OCI-LY3 (cell line): ENCODE measurements at regions not wholly inside any gene's neighbourhood (a gene's known extent, or its start where the extent isn't known, plus 50 kb on each side); places are given as distances from the start of the nearest gene placed in this dataset.
"Not testable (repeated sequence)": the region's sequence is repeated elsewhere in the genome, so short reads cannot be mapped to it uniquely, and the experiment has no call there.

Experiments used
- H2AFZ ChIP-seq: fragments of 200-600, 300-600 bp; shearing (Covaris generic); 2 replicates; pipeline ENCODE4 v1.6.0; 2014; ENCODE audit warnings: antibody characterized with exemption, low read depth, low read length
- H3K27ac ChIP-seq: fragments of 200-600, 300-600 bp; sonication (generic); 2 replicates; pipeline ENCODE4 v1.5.1; 2014; ENCODE audit warnings: mild to moderate bottlenecking, low read length, moderate library complexity, mixed read lengths
- H3K27me3 ChIP-seq: fragments of 200-600, 300-600 bp; sonication (generic); 2 replicates; pipeline ENCODE4 v1.6.1; 2014; ENCODE audit warnings: low read depth, low read length, mixed read lengths
- H3K36me3 ChIP-seq: fragments of 200-600, 300-600 bp; sonication (generic); replicated peaks from 2 replicates; pipeline ENCODE3; 2014; ENCODE audit warnings: low read depth, low read length, mixed read lengths
- H3K4me1 ChIP-seq: fragments of 300-600, 200-600 bp; sonication (generic); 2 replicates; pipeline ENCODE4 v1.6.1; 2014; ENCODE audit warnings: low read length, mixed read lengths
- H3K4me2 ChIP-seq: fragments of 200-600, 300-600 bp; sonication (generic); 2 replicates; pipeline ENCODE4 v1.6.1; 2014; ENCODE audit warnings: low read length, mixed read lengths
- H3K4me3 ChIP-seq: fragments of 300-600, 200-600 bp; sonication (generic); 2 replicates; pipeline ENCODE4 v1.5.1; 2014; ENCODE audit warnings: antibody characterized with exemption, mild to moderate bottlenecking, low read length, moderate library complexity
- H3K79me2 ChIP-seq: fragments of 300-600, 200-600 bp; shearing (Covaris generic); 2 replicates; pipeline ENCODE4 v1.6.1; 2014; ENCODE audit warnings: mild to moderate bottlenecking, low read length, mixed read lengths
- H3K9ac ChIP-seq: fragments of 300-600, 200-600 bp; shearing (Covaris generic); 2 replicates; pipeline ENCODE4 v1.6.0; 2014; ENCODE audit warnings: mild to moderate bottlenecking, low read length, moderate library complexity
- H3K9me3 ChIP-seq: fragments of 200-600, 300-600 bp; shearing (Covaris generic); 2 replicates; pipeline ENCODE4 v1.6.1; 2014; ENCODE audit warnings: low read length, mixed read lengths; ENCODE audit not compliant: insufficient read depth
- H4K20me1 ChIP-seq: fragments of 200-600, 300-600 bp; sonication (generic); 2 replicates; pipeline ENCODE4 v1.6.1; 2016; ENCODE audit warnings: low read length, mixed read lengths; ENCODE audit not compliant: insufficient read depth
- EZH2phosphoT487 ChIP-seq: fragments of 200-600 bp; shearing (Covaris generic); IDR thresholded peaks from 2 replicates; pipeline ENCODE4 v1.6.1; 2018; ENCODE audit warnings: antibody characterized with exemption, mixed run types, low read depth

DNA sequence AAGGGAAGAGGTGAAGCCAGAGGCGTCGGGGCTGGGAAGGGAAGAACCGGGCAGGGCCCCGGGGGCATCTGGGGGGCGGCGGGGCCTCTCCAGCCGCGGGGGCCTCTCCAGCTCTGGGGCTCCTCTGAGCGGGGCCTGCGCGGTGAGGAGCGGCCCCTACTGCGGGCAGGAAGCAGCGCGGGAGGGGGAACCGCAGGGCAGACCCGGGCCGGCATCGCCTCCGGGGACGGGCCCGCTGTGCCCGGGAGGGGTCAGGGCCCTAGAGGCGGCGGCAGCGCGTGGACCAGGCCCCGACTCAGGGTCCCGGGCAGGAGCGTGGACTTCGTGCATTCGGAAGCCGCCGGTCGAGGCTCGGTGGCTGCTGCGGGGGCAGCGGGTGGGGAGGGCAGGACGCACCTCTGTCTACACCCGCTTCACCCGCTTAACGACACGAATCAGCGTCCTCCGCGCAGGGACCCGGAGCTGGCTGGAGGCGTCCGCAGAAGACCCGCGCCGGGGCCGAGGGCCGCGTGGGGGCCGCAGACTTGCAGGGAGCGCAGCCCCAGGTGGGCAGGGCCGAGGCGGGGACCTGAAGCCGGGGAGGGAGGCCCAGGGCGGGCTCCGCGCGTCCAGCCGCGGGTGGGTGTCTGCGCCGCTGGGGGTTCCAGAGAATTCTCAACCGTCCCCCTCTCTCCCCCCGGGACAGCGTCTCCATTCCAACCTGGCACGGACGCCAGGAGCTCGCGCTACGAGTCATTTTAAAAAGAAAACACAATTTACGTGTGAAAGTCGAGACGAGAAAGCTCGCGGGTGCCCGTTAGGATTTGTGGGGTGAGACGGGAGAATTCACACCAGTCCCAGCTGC is 345.0 kb downstream of the ADGRD1 start:
- H3K27ac ChIP-seq, H4K20me1 ChIP-seq, H3K4me1 ChIP-seq, H3K9ac ChIP-seq, H3K27me3 ChIP-seq, H3K4me3 ChIP-seq, H3K4me2 ChIP-seq, H3K79me2 ChIP-seq, H3K9me3 ChIP-seq, H3K36me3 ChIP-seq, H2AFZ ChIP-seq: not testable (repeated sequence)

DNA sequence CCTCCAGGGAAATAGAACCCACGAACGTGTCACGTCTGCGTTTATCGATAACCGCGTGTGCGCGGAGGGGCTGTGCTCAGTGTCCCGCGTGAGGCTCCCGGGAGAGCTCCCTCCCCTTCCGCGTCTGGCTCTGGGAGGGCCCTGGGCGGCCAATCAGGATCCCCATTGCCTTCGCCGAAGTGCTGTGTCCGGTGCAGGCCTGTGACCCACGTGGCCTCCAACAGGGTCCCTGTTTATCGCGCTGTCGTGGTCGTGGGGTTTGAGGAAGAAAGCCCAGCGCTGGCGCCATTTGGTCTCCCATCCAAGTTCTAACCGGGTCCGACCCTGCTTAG is 345.6 kb downstream of the ADGRD1 start:
- not testable (repeated sequence) for H3K9ac ChIP-seq, H3K27me3 ChIP-seq, H3K4me1 ChIP-seq, H3K79me2 ChIP-seq, H3K27ac ChIP-seq, H3K9me3 ChIP-seq, H3K36me3 ChIP-seq, H3K4me2 ChIP-seq, H4K20me1 ChIP-seq, H2AFZ ChIP-seq, H3K4me3 ChIP-seq

GRCh38 chr12:131303576-131303975 is 349.9 kb downstream of the ADGRD1 start:
- H3K27me3 ChIP-seq, H3K4me1 ChIP-seq, H3K9me3 ChIP-seq, H3K36me3 ChIP-seq, H4K20me1 ChIP-seq, H3K27ac ChIP-seq, H2AFZ ChIP-seq, H3K79me2 ChIP-seq, H3K4me2 ChIP-seq, H3K4me3 ChIP-seq, H3K9ac ChIP-seq: not testable (repeated sequence)

GRCh38 chr12:131304642-131305041 is 350.9 kb downstream of the ADGRD1 start:
- H2AFZ ChIP-seq, H3K4me2 ChIP-seq, H3K27ac ChIP-seq, H4K20me1 ChIP-seq, H3K79me2 ChIP-seq, H3K9ac ChIP-seq, H3K4me3 ChIP-seq, H3K4me1 ChIP-seq, H3K36me3 ChIP-seq, H3K27me3 ChIP-seq, H3K9me3 ChIP-seq: not testable (repeated sequence)

- Histone ChIP-seq H3K4me1 (peaks cover 6% of the 10 kb centered on the region; the same call in 1 of the 2 replicates), H3K79me2 (no peaks in the 10 kb centered on the region), H2AFZ (no peak overlapping the region), H3K9me3 (no peaks in the 10 kb centered on the region), H3K36me3 (no peaks in the 10 kb centered on the region), H3K4me2 (no peak overlapping the region), H3K27ac (no peak overlapping the region), H4K20me1 (no peaks in the 10 kb centered on the region), H3K9ac (no peak overlapping the region), H3K27me3 (no peaks in the 10 kb centered on the region), H3K4me3 (no peak overlapping the region)
- no peak for TF ChIP-seq EZH2phosphoT487
Observed at GRCh38 chr12:131309700-131310099, 356.0 kb downstream of the ADGRD1 start.

DNA sequence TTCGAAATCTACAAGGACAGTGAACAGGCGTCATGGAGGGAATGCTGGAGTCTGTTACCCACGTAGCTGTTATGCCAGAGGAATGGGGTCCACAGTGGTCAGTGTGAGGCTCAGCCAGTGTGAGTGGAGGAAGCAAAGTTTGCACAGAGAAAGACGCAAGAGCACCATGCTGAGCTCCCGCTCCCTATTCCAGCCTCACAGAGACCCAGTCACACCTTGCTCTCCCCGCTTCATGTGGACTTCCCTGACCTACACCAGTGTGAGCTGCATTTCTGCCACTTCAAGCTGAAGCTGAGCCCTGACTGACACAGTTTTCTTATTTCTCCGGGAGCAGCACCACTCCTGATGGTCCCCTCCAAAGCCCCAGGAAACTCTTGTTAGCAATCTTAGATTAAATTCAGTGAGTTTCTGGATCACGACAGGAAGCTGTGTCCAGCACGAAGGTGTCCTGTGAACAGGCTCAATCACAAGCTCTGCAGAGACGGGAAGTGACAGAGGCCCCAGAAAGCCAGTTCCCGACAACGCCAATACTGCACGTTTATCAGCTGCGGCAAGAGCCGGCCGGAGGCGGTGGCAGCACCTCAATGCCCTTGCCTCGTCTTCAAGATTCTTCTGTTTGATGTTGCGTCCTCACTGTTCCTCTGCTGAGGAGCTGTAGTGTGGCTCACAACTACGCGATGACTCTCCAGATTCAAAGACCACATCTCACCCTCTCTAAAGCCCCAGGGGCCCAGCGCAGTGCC is 356.7 kb downstream of the ADGRD1 start:
- not testable (repeated sequence) for H3K27ac ChIP-seq, H3K9me3 ChIP-seq, H3K4me3 ChIP-seq, H3K4me1 ChIP-seq, H3K27me3 ChIP-seq, H2AFZ ChIP-seq, H3K36me3 ChIP-seq, H4K20me1 ChIP-seq, H3K9ac ChIP-seq, H3K79me2 ChIP-seq, H3K4me2 ChIP-seq

GRCh38 chr12:131311279-131311722 is 357.6 kb downstream of the ADGRD1 start:
- not testable (repeated sequence) for H3K4me3 ChIP-seq, H4K20me1 ChIP-seq, H3K27me3 ChIP-seq, H2AFZ ChIP-seq, H3K36me3 ChIP-seq, H3K9me3 ChIP-seq, H3K27ac ChIP-seq, H3K79me2 ChIP-seq, H3K4me1 ChIP-seq, H3K9ac ChIP-seq
- H3K4me2 ChIP-seq = peak overlapping the region; percentile 54; the same call in 1 of the 2 replicates
